AG09319 (cell line): ENCODE measurements at regions not wholly inside any gene's neighbourhood (a gene's known extent, or its start where the extent isn't known, plus 50 kb on each side); places are given as distances from the start of the nearest gene placed in this dataset.
"Not testable (repeated sequence)": the region's sequence is repeated elsewhere in the genome, so short reads cannot be mapped to it uniquely, and the experiment has no call there.

ENCODE experiments used
- DNase-seq: peaks from one replicate; pipeline ENCODE4 v3.0.0-alpha.2; 2010; ENCODE audit warnings: low read depth; ENCODE audit errors: extremely low read depth
- TF ChIP-seq, protein P1 (sequence below): IDR thresholded peaks from 2 replicates; pipeline ENCODE4 v1.5.1; 2011; ENCODE audit warnings: low read depth, mild to moderate bottlenecking, inconsistent platforms, low read length, moderate library complexity

DNA sequence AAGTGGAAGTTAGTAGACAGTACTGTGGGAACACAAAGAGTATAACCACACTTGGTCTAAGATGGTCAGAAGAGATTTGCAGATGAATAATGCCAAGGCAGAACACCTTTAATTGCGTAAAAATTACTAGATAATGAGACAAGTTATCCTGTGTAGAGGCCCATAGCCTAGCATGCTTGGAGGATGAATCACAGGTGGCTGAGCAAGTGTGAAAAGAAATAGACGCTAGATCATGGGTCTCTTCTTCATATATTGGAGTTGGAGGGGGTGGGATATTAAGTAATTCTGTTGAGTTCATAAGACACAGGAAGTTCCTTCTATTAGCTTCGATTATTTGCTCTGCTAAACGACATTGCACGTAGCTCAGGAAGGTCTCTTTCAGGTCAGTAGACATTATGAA lies 454.3 kb upstream of the LMO3 start:
- TF ChIP-seq, protein P1, sequence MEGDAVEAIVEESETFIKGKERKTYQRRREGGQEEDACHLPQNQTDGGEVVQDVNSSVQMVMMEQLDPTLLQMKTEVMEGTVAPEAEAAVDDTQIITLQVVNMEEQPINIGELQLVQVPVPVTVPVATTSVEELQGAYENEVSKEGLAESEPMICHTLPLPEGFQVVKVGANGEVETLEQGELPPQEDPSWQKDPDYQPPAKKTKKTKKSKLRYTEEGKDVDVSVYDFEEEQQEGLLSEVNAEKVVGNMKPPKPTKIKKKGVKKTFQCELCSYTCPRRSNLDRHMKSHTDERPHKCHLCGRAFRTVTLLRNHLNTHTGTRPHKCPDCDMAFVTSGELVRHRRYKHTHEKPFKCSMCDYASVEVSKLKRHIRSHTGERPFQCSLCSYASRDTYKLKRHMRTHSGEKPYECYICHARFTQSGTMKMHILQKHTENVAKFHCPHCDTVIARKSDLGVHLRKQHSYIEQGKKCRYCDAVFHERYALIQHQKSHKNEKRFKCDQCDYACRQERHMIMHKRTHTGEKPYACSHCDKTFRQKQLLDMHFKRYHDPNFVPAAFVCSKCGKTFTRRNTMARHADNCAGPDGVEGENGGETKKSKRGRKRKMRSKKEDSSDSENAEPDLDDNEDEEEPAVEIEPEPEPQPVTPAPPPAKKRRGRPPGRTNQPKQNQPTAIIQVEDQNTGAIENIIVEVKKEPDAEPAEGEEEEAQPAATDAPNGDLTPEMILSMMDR: no peak
- no peak for DNase-seq

DNA sequence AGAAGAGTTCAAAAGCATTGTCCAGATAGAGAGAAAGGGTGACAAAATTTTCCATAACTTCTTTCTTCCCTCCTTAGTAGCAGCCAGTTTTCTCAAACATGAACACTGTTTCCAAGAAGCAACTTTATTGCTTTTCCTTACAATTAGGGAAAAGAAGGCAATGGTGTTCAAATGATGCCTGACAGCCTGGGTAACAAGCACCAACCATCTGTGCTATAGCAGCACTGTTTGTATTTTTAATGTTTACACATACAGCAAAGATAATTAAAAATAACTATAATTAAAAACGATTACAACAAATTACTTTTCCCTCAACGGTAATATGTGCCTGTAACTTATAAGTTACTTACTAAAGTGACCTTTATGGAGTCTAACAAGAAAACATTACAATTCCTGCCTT lies 450.6 kb upstream of the LMO3 start:
- DNase-seq: no peak
- TF ChIP-seq, protein P1: no peak

DNA sequence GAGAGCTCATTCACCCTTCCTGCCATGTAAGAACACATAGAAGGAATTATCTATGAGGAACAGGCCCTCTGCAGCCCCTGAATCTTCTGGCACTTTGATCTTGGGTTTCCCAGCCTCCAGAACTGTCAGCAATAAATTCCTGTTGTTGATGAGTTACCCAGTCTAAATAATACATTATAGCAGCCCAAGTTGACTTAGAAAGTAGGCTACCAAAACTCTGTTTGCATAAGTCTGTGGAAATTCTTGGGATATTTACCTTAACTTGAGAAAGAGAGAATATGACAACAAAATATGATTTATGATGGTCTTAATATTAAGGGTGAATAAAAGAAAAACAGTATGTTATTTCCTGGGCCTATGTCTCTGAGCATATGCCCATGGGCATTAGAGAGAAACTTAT lies 433.0 kb upstream of the LMO3 start:
- no peak for DNase-seq
- TF ChIP-seq, protein P1: no peak

DNA sequence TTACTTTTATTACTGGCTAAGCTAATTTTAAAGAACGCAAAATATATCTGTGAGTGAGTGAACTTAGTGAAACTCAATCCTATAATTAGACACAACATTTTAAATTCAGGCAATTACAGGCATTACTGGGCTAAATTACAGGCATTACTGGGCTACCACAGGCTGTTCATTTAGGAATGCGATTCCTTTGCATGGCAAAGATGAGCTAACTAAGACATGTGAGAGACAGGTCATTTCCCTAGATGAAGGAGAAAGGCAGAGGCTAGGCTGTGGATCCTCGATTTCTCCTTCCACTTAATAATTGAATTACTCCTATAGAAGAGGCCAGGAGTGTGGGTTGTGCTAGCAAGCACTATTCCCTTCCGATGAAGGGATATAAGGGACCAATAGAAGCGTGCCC lies 429.4 kb upstream of the LMO3 start:
- no peak for DNase-seq
- TF ChIP-seq, protein P1: no peak

DNA sequence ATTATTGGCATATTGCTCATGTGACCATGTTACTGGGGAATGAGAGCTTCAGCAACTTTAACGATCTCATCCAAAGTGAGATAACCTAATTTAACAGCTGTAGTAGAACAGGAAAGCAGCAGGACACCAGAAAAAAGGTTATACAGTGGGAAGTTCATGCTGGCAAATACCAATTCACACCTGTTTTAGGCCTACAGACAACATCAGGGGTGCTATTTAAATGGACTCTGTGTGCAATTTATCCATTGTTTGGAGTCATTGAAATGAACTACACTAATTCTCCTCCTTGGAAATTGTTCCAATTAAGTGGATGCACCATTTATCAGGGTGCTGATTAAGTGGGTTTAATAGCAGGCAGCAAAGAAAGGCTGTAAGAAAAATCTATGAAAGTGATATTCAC lies 424.4 kb upstream of the LMO3 start:
- no peak for DNase-seq
- TF ChIP-seq, protein P1: no peak

DNA sequence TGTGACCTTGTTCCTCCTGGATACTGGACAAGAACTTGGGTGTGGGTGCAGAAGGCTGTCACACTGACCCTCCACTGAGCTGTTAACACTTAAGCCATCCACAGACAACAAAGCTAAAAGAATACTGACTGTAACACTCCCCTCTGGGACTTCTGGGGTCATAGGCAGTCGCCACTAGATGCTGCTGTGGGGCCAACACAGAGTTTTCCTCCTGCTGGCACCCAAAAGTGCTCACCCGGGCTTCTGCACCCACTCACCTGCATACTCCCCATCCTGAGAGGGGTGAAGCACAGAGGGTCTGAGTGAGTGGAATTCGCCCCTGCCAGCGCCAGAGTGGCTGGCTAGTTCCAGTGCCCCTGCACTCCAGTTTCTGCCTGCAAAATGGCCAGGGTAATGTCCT lies 422.4 kb upstream of the LMO3 start:
- DNase-seq: no peak
- TF ChIP-seq, protein P1: no peak

DNA sequence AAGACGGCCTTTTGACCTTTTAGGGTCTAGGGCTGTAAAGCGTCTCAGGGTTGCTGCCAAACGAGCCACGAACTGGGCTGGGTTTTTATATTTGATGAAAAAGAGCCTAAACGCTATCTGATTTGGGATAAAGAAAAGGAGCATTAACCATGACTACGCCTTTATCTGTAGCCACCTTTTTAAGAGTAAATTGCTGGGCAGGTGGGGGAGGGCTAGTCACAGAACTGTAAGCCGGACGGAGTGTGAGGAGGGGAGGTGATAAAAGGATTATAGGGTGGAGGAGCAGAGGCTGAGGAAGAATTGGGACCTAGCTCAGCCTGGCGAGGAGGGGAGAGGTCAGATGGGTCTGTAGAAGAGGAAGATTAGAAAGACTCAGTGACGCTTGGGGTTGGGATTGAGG lies 419.5 kb upstream of the LMO3 start:
- not testable (repeated sequence) for DNase-seq

DNA sequence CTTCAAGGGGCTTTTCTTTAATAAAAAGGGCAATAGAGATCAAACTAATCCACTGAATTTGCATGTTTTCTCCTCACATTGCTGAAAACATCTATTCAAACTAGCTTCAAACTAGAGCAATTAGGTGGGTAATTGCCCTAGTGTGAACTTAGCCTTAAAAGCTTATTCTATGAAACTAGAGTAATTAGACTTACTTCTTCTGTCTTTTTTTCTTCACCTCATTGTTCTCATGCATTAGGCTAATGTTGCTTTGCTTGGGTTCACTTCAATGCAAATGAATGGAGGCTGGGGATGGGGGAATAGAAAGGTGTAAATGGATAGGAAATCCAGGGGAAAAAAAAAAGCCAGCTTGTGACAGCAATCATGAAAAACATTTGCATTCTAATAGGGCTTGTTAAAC lies 414.8 kb upstream of the LMO3 start:
- no peak for DNase-seq
- TF ChIP-seq, protein P1: no peak
